Limb (tissue), 2 donors: ENCODE measurements at regions not wholly inside any gene's neighbourhood (a gene's known extent, or its start where the extent isn't known, plus 50 kb on each side); places are given as distances from the start of the nearest gene placed in this dataset.

ENCODE experiments used
- DNase-seq, 2 donors: peaks; one replicate each; pipeline ENCODE4 v3.0.0-alpha.2; 2016; ENCODE audit errors: extremely low spot score in 2 of 2

DNA sequence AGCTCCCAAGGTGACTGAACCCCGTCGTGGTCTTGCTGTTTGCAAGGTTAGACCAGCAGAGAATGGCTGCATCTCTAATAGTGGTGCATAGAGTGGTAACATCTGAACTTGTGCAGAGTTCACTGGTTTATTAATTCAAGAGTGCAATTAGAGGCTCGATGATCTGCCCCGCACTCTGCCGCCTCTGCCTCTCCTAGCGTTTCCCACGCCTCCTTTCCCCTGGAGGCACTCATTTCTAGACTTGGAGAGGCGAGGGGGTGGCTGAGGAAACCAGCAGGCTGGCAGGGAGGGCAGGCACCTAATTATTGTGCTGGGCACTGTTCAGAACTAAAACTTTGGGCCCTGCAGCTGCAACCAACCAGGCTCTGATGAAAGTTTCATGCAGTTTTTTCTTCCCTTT is 363.5 kb upstream of the EEF2KMT start:
- no peak for DNase-seq

DNA sequence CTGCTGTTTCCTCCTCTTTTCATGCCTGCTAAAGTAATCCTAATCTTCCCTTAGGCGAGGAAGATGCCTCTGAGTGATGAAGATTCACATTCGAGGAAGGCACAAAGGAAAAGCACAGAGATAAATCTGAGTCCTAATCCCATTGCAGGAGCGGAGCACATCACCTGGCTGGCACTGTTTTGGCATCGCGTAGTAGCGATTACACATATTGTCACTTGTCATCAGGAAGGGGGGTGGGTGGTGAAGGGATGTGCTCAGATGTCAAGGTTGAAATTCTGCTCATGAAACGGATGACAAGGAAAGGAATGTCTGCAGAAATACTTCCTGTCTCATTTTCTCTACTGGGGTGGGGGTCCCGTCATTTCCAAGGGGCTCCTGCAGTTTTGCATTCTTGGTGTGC is 363.1 kb upstream of the EEF2KMT start:
- no peak for DNase-seq

DNA sequence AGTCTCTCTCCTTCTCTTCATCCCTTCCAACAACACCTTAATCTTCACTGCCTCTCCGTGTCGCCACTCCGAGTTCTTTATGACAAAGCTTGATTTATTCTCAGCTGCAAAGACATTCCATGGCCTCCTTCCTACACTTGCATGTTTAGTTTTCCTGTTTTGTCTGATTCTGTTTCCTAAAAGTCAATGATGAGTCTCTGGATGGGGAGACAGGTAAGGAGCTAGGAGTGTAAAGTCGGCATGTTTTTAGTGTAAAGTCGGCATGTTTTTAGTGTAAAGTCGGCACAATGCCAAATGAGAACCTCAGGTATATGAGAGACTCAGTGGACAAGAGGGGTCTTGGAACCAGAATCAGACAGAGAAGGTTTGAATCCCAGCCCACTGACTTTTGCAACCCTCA is 362.3 kb upstream of the EEF2KMT start:
- DNase-seq, result no peak

DNA sequence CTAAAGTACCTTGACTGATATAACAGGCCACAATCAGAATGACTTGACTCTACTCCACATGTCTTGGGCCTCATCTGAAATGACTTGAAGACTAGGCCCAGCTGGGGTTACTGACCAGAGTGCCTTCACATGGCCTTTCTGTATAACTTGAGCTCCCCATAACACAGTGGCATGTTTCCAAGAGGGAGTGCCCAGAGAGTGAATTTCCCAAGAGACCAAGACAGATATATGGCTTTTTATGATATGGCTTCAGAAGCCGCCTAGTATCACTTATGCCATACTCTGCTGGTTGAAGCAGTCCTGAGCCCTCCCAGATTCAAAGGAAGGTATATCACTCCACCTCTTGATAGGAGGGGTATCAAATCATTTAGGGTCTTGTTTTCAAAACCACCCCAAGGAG is 357.5 kb upstream of the EEF2KMT start:
- no peak for DNase-seq

DNA sequence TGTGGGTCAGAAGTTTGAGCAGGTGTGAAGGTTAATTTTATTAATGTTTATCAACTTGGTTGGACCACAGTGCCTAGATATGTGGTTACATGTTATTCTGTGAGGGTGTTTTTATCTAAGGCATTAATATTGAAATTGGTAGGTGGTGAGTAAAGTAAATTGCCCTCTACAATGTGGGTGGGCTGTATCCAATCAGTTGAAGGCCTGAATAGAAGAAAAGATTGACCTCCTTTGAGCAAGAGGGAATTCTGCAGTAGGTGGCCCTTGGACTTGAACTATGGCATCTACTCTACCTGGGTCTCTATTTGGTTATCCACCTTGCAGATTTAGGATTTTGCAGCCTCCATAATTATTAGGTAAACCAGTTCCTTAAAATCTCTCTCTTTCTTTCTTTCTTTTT is 356.8 kb upstream of the EEF2KMT start:
- DNase-seq, result no peak

DNA sequence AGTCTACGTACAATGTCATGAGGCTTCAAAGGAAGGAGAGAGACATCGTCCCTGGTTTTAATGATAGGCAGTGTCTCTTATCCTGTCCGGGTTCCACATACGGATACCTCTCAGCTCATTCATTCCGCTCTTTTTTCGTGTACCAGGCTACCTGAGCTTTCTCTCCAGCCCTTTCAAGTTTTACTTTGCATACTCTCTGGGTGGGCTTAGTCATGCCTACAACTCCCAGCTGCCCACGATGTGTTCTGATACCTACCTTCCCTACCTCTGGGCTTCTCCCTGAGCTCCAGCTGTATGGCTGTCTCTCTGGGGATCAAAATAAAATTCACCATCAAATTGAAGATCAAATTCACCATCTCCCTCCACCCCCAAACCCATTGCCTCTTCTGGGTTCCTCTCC is 354.0 kb upstream of the EEF2KMT start:
- no peak for DNase-seq

DNA sequence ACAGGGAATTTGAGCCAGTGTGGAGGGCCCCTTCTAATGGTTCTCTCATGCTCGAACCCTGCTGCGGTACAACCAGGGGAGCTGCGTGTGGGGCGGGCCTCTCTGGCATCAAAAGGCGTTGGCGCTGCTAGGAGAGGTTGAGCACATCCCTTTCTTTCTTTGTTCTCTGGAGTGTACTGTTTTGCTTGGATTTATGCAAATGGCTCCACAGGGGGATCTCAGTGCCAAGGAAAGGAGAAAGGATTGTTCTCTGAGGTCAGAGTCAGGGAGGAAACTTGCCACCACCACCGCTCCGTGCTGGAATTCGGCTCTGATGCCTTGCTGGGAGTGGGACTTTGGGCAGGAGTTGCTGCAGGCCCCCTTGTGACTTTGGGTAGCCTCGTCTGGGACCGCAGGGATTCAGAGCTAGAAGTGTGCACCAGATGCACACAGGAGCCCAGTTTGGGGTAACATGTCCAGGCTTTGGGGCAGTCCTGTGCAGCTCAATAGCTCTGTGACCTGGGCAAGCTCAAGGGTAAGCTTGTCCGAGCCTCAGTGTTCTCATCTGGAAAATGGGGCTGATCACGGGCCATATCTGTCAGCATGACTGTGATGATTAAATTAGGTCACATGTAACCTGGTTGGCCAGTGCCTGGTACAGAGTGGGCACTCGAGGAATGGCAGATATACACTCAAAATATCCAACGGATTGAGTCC is 353.0 kb upstream of the EEF2KMT start:
- peak in 1 of 2 donors; percentile 31 for DNase-seq

DNA sequence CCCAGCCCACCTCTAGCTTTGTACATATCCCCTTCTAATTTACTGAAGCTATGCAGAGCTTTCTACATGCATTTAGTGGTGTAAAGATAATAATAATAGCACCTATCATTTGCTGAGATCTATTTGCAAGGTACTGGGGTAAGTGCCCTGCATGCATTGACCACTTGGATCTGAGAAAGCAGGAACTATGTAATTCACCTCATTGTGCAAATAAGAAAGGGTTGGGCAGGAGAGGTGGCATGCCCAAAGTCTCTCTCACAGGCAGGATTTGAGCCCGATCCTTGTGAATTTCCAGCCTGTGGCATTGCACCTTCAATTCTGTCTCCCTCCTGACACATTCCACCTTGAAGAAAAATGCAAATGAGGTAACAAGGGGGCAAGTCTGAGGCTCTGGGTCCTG is 352.3 kb upstream of the EEF2KMT start:
- no peak for DNase-seq

DNA sequence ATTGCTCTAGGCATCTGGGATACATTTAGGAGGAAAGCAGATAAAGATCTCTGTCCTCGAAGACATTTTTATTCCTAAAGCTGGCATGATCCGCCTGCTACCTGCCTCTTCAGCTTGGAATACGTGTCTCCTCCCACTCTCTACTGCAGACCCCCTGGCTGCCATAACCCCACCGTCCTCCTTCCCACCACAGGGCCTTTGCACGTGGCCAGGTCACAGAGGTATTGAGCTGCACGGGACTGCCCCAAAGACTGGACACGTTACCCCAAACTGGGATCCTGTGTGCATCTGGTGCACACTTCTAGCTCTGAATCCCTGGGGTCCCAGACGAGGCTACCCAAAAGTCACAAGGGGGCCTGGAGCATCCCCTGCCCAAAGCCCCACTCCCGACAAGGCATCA is 351.2 kb upstream of the EEF2KMT start:
- no peak for DNase-seq

DNA sequence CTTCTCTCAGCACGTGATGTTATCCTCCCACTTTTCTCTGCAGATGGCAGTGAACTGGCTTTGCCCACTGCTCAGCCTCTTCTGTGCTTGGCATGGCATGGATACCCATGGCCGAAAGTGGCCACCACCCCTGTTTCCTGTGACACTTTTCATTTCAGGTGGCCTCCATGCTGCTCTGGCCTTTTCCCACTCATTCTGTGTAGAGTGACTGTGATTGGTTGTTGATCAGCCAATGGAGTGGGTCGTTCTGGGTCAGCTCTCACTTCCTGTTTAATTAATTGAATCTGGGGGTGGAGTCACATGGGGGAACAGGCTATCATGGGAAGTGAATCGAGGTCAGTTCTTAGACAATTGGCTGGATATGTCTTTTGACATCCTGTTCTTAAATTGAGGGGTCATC is 350.1 kb upstream of the EEF2KMT start:
- DNase-seq, result no peak

DNA sequence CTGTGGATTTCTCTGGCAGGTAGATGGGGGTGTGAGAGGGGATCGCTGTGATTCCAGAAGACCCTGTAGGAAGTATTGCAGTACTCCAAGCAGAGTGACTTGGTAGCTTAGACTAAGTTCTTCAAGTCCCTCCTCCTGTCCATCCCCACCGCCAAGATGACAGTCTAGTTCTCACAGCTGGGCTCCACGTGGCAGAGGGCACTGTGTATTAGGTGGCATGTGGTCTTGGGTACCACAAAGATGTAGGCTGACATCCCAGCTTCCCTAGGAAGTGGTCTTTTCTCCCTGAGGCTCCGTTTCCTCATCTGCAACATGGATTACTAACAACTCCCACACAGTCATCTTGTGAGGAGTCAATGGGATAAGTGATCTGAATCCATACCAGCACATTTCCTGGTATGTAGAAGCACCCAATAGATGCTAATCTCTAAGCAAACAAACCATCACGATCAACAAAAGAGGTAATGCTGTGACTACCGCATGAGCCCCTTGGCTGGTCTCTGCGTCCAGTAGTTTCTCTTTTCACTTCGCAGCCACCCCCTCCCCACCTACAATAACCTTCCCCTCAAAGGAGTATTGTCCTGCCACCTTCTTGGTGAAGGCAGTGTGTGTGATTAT is 349.1 kb upstream of the EEF2KMT start:
- DNase-seq, result no peak

DNA sequence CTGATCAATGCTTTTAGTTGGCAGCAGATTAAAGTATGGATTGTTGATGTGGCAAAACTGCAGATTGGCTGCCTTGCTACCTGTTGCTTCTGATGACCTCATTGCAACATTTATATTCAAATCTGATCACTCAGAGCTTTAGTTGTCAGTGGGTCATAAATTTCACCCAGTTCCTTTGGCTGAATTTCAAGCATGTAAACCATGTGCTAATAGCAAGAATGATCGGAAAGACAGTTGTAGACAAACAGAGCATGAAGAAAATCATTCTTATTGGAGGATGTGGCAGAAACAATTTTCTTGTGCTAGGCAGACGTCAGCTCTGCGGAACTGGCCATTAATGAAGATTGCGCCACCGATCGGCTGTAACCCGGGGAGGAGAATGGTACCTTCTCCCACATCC is 346.6 kb upstream of the EEF2KMT start:
- no peak for DNase-seq

DNA sequence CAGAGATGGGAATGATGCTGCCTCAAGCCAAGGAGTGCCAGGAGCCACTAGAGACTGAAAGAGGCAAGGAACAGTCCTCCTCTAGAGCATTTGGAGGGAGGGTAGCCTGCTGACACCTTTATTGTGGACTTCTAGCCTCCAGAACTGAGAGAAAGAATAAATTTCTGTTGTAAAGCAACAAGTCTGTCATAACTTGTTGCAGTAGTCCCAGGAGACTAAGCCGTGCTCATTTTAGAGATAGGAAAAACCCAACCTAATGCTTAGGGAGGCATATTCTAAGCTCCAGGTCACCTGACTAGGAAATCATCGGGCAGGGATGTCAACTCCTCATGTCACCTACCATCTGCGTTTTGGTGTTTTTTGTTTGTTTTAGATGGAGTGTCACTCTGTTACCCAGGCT is 345.4 kb upstream of the EEF2KMT start:
- DNase-seq, result no peak

DNA sequence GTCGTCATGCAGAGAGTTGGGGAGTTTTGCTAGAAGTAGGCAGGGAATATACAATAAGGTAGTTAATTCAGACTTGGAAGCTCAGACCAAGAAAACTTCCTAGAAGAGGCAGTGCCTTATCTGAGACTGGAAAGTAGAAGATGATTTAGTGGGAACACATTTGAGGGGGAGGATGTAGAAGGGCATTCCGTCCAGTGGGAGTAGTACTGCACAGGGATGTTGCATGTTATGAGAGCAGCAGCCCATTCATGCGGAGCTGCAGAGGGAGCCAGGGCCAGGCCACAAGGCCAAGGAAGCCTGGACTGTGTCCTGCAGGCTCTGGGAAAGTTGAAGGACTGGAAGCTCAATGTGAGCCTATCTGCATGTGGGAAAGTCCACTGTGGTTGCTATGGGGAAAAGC is 344.5 kb upstream of the EEF2KMT start:
- no peak for DNase-seq

DNA sequence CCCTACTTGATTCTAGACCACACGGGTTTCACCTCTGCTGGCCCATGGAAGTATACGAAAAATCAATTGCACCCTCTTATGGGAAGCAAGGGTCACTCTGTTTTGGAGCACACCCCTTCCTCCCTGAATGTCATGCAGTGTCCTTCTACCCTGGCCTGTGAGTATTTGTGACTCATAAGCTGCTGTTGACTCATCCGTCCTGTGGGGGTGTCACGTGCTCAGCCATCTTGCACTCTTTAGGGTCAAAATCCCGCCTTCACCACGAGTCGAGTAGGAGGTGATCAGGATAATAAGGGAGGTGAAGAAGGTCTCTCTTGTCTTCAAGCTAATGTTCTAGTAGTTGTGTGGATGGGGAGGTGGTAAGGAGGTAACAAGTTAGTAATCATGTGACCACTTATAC is 341.0 kb upstream of the EEF2KMT start:
- DNase-seq, result no peak

DNA sequence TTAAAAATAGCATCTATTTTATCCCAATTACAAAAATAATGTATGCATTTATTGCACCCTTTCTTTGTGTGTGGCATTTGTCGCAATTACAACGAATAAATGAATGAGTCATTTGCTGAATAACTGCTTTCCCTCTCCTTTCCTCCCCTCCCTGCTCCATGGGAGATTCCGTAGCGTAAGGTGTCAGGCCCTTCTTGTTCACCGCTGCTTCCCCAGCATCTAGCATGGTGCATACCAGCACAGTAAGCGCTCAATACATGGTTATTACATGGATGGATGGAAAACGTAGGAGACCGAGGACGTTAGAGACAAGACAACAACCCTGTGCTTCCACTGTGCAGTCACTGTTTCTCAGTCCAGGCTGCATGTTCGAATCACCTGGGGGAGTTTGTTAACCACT is 336.0 kb upstream of the EEF2KMT start:
- no peak for DNase-seq

DNA sequence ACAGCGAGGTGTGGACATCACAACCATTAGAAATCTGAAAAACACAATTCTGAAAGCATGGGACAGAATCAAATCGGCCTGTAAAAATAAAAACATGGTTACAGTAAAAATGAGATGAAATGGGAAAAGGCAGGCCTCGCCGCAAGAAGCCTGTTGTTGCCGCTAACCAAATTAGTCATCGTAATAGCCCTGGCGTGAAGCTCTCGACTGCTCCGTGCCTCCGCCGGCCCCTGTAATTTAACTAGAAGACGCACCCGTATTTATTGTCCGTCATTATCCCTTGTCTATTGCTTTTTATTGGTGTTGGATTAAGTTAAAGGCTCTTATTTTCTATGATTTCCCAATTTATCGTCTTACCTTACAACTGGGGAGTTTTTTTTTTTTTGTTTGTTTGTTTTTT is 334.6 kb upstream of the EEF2KMT start:
- DNase-seq, result no peak

DNA sequence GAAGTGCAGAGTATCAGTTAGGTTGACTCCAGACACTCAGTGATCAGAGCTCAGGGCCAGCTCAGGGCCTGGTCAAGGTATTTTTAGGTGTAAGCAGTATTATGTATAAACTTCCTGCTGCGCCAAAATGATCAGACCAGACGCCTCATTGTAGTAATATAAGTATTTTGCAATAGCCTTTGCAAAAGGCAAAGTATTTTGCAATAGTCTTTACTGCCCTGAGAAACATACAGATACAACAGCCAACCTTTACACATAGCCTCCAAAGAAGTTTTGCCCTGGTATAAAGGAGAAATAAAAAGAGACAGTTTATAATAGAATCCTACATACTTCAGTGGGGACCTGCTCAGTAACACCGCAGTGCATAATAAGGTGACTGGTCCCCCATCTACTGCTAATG is 333.0 kb upstream of the EEF2KMT start:
- DNase-seq, result no peak

DNA sequence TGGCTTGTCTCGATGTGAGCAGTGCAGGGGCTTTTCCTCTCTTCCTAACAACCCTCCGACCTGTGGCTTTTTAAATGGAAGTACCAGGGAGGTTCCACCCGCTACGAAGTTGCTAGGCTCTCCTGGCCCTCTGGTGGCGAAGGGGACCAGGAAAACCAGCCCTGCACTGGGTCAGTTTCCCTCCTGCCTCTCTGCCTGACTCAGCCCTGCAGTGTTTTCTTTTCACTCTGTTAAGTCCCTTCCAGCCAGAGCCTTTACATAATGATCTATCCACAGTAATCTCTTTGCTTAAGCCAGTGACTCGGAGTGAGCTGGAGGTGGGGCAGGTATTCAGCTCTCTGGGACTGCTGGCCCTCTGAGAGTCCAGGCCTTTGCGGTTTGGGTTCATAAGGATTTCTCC is 331.3 kb upstream of the EEF2KMT start:
- DNase-seq, result no peak

DNA sequence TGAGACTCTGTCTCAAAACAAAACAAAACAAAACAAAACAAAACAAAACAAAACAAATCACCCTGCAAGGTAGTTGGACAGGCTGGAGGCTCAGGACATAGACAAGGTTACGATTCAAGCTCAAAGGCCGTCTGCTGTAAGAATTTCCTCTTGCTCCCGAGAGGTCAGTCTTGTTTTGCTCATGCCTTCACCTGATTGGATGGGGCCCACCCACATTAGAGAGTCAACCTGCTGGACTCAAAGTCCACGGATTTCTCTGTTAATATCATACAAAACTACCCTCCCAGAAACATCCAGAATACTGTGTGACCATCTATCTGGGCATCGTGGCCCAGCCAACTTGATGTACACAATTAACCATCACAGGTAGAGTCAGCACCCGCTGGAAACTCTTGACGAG is 330.0 kb upstream of the EEF2KMT start:
- no peak for DNase-seq

DNA sequence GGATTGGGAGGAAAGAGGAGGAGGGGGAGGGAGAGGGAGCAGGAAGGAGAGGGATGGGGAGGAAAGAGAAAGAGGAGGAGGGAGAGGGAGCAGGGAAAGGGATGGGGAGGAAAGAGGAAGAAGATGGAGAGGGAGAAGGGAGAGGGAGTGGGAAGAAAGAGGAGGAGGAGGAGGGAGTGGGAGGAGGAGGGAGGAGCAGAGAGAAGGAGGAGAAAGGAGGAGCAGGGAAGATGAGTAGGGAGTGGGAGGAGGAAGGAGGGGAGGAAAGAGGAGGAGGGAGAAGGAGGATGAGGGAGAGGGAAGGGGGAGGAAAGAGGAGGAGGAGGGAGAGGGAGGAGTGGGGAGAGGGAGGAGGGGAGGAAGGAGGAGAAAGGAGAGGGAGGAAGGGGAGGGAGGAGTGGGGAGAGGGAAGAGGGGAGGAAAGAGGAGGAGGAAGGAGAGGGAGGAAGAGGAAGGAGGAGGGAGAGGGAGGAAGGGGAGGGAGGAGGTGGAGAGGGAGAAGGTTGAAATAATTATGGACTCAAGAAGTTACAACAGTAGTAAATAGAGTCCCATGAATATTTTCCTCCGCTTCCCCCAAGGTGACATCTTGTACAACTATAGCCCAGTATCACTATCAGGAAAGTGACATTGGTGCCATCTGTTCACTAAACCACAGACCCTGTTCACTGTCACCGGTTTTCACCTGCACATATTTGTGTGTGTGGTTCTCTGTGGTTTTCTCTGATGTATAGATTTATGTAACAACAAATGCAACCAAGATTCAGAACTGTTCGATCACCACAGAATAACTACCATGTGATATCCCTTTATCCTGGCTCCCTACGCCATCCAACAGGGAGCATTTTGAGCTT is 325.3 kb upstream of the EEF2KMT start:
- no peak for DNase-seq

DNA sequence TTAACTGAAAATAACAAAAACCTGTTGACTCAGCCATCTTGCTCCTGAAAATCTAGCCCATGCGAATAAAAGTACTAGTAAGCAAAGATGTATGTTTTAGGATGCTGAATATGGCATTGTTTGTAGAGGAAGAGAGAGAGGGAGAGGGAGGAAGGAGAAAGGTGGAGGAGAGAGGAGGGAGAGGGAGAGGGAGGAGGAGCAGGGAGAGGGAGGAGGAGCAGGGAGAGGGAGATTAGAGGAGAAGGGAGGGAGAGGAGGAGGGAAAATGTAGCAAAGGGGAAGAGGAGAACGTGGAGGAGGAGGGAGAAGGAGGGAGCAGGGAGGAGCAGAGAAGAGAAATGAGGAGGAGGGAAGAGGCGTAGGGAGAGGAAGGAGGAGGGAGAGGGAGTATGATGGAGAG is 324.5 kb upstream of the EEF2KMT start:
- DNase-seq, result no peak

DNA sequence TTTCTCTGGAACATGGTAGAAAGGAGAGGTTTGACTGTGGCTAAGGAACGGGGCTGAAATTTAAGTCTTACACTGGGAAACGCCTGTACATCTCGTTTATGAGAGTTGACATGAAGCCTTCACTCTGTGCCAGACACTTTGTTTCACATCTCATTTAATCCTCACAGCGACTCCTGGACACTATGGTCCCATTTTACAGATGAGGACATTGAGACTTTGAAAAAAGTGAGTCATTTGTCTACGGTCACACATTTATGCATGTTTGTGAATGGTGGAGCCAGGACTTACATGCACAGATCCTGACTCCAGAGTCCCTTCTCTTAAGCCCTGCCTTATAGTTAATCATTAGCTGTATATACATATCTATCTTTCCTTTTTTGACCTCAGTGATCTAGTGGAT is 318.4 kb upstream of the EEF2KMT start:
- DNase-seq, result no peak
